Sigmoid colon (tissue), 6 donors: ENCODE measurements at regions not wholly inside any gene's neighbourhood (a gene's known extent, or its start where the extent isn't known, plus 50 kb on each side); places are given as distances from the start of the nearest gene placed in this dataset.

Source experiments
- DNase-seq: peaks from one replicate; pipeline ENCODE4 v3.0.0-alpha.2; 2019
- H3K27ac ChIP-seq, 4 donors: fragments of 200-600 bp; sonication (generic); one replicate each; pipeline ENCODE4 v1.5.1; 2016 to 2019; ENCODE audit warnings: mild to moderate bottlenecking in 1 of 4
- H3K27me3 ChIP-seq, 3 donors: fragments of 200-600 bp; sonication (generic); one replicate each; pipeline ENCODE4 v1.5.1; 2019; ENCODE audit warnings: mild to moderate bottlenecking in 1 of 3
- H3K36me3 ChIP-seq, 4 donors: fragments of 200-600 bp; sonication (generic); one replicate each; pipeline ENCODE4 v1.5.1; 2016 to 2019
- H3K4me1 ChIP-seq, 4 donors: fragments of 200-600 bp; sonication (generic); one replicate each; pipeline ENCODE4 v1.5.1; 2017 to 2019
- H3K4me3 ChIP-seq, 4 donors: fragments of 200-600 bp; sonication (generic); one replicate each; pipeline ENCODE4 v1.5.1; 2017 to 2019; ENCODE audit warnings: mild to moderate bottlenecking in 2 of 4, moderate library complexity in 1 of 4
- H3K9me3 ChIP-seq, 4 donors: fragments of 200-600 bp in 3 of 4; sonication (generic) in 3 of 4; one replicate each; pipeline versions ENCODE4 v1.5.1 to v1.6.1; 2013 to 2019
- EP300 ChIP-seq, 4 donors: sonication (generic); formaldehyde crosslinking; IDR thresholded peaks; one replicate each; pipeline ENCODE4 v1.6.1; 2017; ENCODE audit warnings: antibody characterized with exemption in 4 of 4
- POLR2A ChIP-seq, 2 donors: fragments of 450-650 bp; IDR thresholded peaks; one replicate each; pipeline ENCODE4 v1.6.1; 2016; ENCODE audit warnings: antibody characterized with exemption in 2 of 2, mild to moderate bottlenecking in 2 of 2, moderate library complexity in 2 of 2
- POLR2AphosphoS5 ChIP-seq, 4 donors: sonication (generic); formaldehyde crosslinking; IDR thresholded peaks; one replicate each; pipeline ENCODE4 v1.6.1; 2017; ENCODE audit warnings: antibody characterized with exemption in 4 of 4
- WGBS, 2 donors: extraction: QIAGEN DNeasy Blood & Tissue Kit; methylation state at CpG; one replicate each; pipeline ENCODE4 v1.1.7; 2013; 5-methylcytosine and 5-hydroxymethylcytosine counted together
- intact Hi-C: fragments of 100-400 bp; cut with DNase I; formaldehyde crosslinking; loops from one replicate; pipeline ENCODE4 v1.15.1; 2023
- TF ChIP-seq, protein P1 (sequence below), 4 experiments: fragments of 450-650 bp in 3 of 4; fragments of 200-600 bp in 1 of 4; IDR thresholded peaks; one replicate each; pipeline ENCODE4 v1.5.1; 2016 to 2019; ENCODE audit warnings: antibody characterized with exemption in 4 of 4, mild to moderate bottlenecking in 3 of 4, moderate library complexity in 2 of 4
- donor health status: healthy with polysubstance abuse.
- donor health status: healthy.

DNA sequence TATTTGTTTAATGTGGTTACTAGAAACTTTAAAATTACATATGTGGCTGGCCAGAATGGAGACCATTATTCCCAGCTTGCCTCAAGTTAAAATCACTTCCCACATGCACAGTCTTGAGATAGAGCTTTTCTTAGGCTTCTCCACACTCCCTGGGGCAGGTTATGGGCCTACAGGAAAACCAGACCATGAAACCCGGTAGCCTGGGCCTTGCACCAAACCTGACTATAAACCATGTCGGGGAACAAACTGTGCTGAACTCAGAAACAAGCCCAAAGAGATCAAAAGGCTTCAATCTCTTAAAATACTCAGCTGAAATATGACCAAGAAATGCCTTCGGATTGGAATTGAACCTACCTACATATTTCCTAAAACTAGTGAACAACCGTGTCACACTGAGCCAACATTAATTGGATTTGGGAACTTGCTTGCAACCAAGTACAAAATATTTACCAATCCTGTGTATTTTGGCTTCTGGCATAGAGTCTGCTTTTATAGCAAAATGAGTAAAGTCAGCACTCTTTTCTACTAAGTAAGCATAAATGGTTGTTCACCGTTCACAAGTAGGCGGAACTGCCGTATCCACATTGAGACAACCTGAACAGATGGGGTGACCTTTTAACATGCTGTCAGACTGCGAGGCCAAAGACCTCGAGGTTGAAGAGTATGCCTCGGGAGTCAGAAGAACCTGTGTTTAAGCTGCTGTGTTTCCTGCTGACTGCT lies 199.5 kb downstream of the FAM76B start:
- H3K27me3 ChIP-seq: no peaks in the 10 kb centered on the region
- intact Hi-C loops: no loop called here
- no peaks in the 10 kb centered on the region for H3K4me1 ChIP-seq
- no peak for TF ChIP-seq POLR2A (IDR thresholded peaks at IDR 0.05)
- no peak for TF ChIP-seq POLR2AphosphoS5 (IDR thresholded peaks at IDR 0.05)
- TF ChIP-seq, protein P1, sequence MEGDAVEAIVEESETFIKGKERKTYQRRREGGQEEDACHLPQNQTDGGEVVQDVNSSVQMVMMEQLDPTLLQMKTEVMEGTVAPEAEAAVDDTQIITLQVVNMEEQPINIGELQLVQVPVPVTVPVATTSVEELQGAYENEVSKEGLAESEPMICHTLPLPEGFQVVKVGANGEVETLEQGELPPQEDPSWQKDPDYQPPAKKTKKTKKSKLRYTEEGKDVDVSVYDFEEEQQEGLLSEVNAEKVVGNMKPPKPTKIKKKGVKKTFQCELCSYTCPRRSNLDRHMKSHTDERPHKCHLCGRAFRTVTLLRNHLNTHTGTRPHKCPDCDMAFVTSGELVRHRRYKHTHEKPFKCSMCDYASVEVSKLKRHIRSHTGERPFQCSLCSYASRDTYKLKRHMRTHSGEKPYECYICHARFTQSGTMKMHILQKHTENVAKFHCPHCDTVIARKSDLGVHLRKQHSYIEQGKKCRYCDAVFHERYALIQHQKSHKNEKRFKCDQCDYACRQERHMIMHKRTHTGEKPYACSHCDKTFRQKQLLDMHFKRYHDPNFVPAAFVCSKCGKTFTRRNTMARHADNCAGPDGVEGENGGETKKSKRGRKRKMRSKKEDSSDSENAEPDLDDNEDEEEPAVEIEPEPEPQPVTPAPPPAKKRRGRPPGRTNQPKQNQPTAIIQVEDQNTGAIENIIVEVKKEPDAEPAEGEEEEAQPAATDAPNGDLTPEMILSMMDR (IDR thresholded peaks at IDR 0.05): no peak
- TF ChIP-seq EP300 (IDR thresholded peaks at IDR 0.05): no peak
- H3K27ac ChIP-seq: no peak overlapping the region
- no peak overlapping the region for H3K4me3 ChIP-seq
- no peaks in the 10 kb centered on the region for H3K36me3 ChIP-seq
- no peak for DNase-seq
- H3K9me3 ChIP-seq: no peaks in the 10 kb centered on the region
- WGBS, 2 donors: 91 to 92% methylated on average over 10 of the region's 10 CpGs

DNA sequence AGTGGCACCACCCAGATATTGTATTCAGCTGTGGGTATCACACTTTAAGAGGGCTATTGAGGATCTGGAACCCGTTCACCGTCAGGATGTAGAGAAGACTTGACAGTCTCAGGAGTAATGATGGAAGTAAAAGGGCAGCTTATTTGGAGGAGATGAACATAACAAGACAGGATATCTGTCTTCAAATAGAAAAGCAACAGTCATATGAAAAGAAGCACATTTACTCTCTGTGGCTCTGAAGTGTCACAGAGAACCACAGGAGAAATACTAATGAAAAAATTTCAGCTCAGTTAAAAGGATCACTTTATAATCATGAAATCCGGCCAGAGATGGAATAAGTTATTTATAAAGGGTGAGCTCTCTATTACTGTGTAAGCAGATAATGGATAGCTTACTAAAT lies 200.8 kb downstream of the FAM76B start:
- Histone ChIP-seq H3K27me3 (no peaks in the 10 kb centered on the region), H3K9me3 (no peaks in the 10 kb centered on the region), H3K4me3 (no peak overlapping the region), H3K4me1 (no peaks in the 10 kb centered on the region), H3K36me3 (no peaks in the 10 kb centered on the region), H3K27ac (no peak overlapping the region)
- TF ChIP-seq POLR2AphosphoS5 (IDR thresholded peaks at IDR 0.05) (no peak), EP300 (IDR thresholded peaks at IDR 0.05) (no peak), POLR2A (IDR thresholded peaks at IDR 0.05) (no peak)
- TF ChIP-seq, protein P1 (IDR thresholded peaks at IDR 0.05): no peak
- WGBS, 2 donors: 82 to 86% methylated on average over 3 of the region's 3 CpGs
- intact Hi-C loops: no loop called here
- DNase-seq: no peak

DNA sequence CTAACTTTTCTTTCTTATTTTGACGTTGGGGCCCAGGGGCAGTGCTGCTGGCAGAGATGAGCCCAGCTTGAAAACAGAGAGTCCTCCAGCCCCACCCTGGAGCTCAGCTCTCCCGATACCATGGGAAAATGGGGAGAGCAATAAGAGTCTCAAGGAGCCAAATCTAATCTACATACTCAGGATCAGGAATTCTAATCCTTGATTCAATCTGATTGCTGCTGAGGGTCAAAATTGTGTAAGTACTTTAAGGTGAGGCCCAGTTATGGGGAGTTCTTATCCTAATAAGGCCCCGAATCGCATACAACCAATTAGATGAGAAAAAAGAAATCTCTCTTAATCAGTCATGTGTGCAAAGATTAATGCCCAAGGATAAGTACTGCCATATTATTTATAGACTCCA lies 202.9 kb downstream of the FAM76B start:
- Histone ChIP-seq H3K36me3 (no peaks in the 10 kb centered on the region), H3K27me3 (no peaks in the 10 kb centered on the region), H3K9me3 (no peaks in the 10 kb centered on the region), H3K27ac (no peak overlapping the region), H3K4me1 (no peaks in the 10 kb centered on the region), H3K4me3 (no peak overlapping the region)
- 84 to 87% methylated on average over 4 of the region's 4 CpGs for WGBS, 2 donors
- no peak for DNase-seq
- TF ChIP-seq, protein P1 (IDR thresholded peaks at IDR 0.05): no peak
- TF ChIP-seq POLR2AphosphoS5 (IDR thresholded peaks at IDR 0.05) (no peak), EP300 (IDR thresholded peaks at IDR 0.05) (no peak), POLR2A (IDR thresholded peaks at IDR 0.05) (no peak)
- intact Hi-C loops: no loop called here

DNA sequence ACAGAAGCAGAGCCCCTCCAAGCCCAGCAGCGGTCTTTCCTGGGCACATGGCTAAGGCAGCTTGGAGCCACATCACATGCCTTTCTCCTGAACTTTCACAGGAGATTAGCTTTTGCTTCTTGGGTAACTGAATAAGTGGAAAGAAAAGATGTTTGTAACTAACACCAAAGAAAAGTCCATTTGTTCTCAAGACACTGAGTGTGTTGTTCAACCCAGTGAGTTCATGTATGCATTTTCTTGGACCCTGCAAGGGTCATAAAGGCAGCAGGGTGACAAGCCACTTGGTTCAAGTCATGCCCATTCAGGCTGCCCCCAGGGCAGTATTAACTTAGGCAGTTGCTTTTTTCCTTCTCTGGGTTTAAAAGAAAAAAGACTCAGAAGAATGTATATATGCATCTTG lies 203.4 kb downstream of the FAM76B start:
- 88 to 94% methylated on average over 1 of the region's 1 CpG for WGBS, 2 donors

More for the DNA sequence above, 203.4 kb downstream of the FAM76B start:
- intact Hi-C loops: no loop called here
- Histone ChIP-seq H3K4me3 (no peak overlapping the region), H3K36me3 (no peaks in the 10 kb centered on the region), H3K4me1 (no peaks in the 10 kb centered on the region), H3K27me3 (no peaks in the 10 kb centered on the region), H3K9me3 (no peaks in the 10 kb centered on the region), H3K27ac (no peak overlapping the region)
- TF ChIP-seq EP300 (IDR thresholded peaks at IDR 0.05) (no peak), POLR2AphosphoS5 (IDR thresholded peaks at IDR 0.05) (no peak), POLR2A (IDR thresholded peaks at IDR 0.05) (no peak)
- TF ChIP-seq, protein P1 (IDR thresholded peaks at IDR 0.05): no peak
- no peak for DNase-seq
